Vagina (tissue), 2 donors: ENCODE measurements at regions not wholly inside any gene's neighbourhood (a gene's known extent, or its start where the extent isn't known, plus 50 kb on each side); places are given as distances from the start of the nearest gene placed in this dataset.

Experiments
- POLR2A ChIP-seq, 2 donors: fragments of 450-650 bp; IDR thresholded peaks; one replicate each; pipeline ENCODE4 v1.6.1; 2017; ENCODE audit warnings: antibody characterized with exemption in 2 of 2, mild to moderate bottlenecking in 2 of 2, moderate library complexity in 2 of 2
- POLR2AphosphoS5 ChIP-seq, 2 donors: sonication (generic); formaldehyde crosslinking; IDR thresholded peaks; one replicate each; pipeline ENCODE4 v1.9.0; 2017; ENCODE audit warnings: antibody characterized with exemption in 2 of 2, mild to moderate bottlenecking in 2 of 2, low read depth in 1 of 2; ENCODE audit not compliant: insufficient read depth in 1 of 2
- TF ChIP-seq, protein P1 (sequence below), 3 experiments: fragments of 450-650 bp in 2 of 3; fragments of 200-600 bp in 1 of 3; sonication (generic) in 1 of 3; IDR thresholded peaks; one replicate each; pipeline ENCODE4 v1.5.1; 2017 to 2019; ENCODE audit warnings: antibody characterized with exemption in 3 of 3, mild to moderate bottlenecking in 2 of 3, moderate library complexity in 2 of 3

DNA sequence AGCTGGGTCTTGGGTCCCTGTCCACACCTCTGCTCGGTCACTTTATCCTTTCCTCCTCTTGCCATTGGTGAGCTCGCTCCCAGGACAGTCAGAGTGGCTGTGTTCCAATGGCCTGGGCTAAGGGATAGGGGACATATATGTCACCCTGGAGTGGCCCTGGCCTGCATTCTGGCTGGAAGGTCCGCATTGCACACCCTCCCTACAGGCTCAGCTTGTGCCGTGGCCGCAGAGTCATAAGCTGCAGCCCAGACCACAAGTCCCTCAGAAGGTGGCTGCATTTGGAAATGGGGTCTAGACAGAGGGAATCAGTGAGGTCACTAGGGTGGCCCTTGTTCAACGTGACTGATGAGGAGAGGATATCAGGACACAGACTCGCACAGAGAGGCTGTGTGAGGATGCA, 363.8 kb upstream of the SHH start:
- TF ChIP-seq, protein P1, sequence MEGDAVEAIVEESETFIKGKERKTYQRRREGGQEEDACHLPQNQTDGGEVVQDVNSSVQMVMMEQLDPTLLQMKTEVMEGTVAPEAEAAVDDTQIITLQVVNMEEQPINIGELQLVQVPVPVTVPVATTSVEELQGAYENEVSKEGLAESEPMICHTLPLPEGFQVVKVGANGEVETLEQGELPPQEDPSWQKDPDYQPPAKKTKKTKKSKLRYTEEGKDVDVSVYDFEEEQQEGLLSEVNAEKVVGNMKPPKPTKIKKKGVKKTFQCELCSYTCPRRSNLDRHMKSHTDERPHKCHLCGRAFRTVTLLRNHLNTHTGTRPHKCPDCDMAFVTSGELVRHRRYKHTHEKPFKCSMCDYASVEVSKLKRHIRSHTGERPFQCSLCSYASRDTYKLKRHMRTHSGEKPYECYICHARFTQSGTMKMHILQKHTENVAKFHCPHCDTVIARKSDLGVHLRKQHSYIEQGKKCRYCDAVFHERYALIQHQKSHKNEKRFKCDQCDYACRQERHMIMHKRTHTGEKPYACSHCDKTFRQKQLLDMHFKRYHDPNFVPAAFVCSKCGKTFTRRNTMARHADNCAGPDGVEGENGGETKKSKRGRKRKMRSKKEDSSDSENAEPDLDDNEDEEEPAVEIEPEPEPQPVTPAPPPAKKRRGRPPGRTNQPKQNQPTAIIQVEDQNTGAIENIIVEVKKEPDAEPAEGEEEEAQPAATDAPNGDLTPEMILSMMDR (IDR thresholded peaks at IDR 0.05) = no peak
- no peak for TF ChIP-seq POLR2A (IDR thresholded peaks at IDR 0.05)
- no peak for TF ChIP-seq POLR2AphosphoS5 (IDR thresholded peaks at IDR 0.05; ENCODE audit: insufficient read depth in 1 of 2, low read depth in 1 of 2)
